Gastrocnemius medialis (tissue), 4 donors: ENCODE measurements at regions not wholly inside any gene's neighbourhood (a gene's known extent, or its start where the extent isn't known, plus 50 kb on each side); places are given as distances from the start of the nearest gene placed in this dataset.

ENCODE experiments used
- POLR2A ChIP-seq, 2 donors: fragments of 450-650 bp; IDR thresholded peaks; one replicate each; pipeline ENCODE4 v1.6.1; 2017; ENCODE audit warnings: antibody characterized with exemption in 2 of 2, mild to moderate bottlenecking in 2 of 2, moderate library complexity in 2 of 2
- TF ChIP-seq, protein P1 (sequence below), 5 experiments: fragments of 450-650 bp in 3 of 5; fragments of 200-600 bp in 2 of 5; sonication (generic) in 2 of 5; IDR thresholded peaks in 4 of 5; conservative IDR thresholded peaks in 1 of 5; 1 replicate in 4 of 5; 2 replicates in 1 of 5; pipeline ENCODE4 v1.5.1; 2016 to 2019; ENCODE audit warnings: antibody characterized with exemption in 5 of 5, mild to moderate bottlenecking in 3 of 5, moderate library complexity in 3 of 5

DNA sequence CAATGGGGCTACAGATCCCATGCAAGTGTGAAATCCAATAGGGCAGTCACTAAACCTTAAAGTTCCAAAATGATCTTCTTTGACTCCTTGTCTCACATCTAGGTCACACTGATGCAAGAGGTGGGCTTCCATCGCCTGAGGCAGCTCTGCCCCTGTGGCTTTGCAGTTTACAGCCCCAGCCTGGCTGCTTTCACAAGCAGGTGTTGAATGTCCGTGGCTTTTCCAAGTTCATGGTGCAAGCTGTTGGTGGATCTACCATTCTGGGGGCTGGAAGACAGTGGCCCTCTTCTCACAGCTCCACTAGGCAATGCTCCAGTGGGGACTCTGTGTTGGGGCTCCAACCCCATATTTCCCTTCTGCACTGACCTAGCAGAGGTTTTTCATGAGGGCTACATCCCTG, 68.5 kb upstream of the PRR20G start:
- TF ChIP-seq, protein P1, sequence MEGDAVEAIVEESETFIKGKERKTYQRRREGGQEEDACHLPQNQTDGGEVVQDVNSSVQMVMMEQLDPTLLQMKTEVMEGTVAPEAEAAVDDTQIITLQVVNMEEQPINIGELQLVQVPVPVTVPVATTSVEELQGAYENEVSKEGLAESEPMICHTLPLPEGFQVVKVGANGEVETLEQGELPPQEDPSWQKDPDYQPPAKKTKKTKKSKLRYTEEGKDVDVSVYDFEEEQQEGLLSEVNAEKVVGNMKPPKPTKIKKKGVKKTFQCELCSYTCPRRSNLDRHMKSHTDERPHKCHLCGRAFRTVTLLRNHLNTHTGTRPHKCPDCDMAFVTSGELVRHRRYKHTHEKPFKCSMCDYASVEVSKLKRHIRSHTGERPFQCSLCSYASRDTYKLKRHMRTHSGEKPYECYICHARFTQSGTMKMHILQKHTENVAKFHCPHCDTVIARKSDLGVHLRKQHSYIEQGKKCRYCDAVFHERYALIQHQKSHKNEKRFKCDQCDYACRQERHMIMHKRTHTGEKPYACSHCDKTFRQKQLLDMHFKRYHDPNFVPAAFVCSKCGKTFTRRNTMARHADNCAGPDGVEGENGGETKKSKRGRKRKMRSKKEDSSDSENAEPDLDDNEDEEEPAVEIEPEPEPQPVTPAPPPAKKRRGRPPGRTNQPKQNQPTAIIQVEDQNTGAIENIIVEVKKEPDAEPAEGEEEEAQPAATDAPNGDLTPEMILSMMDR (IDR thresholded peaks at IDR 0.05 in 4 of 5, conservative IDR thresholded peaks at IDR 0.05 in 1 of 5), result no peak
- TF ChIP-seq POLR2A (IDR thresholded peaks at IDR 0.05), result no peak
